ENCODE measurements at regions not wholly inside any gene's neighbourhood (a gene's known extent, or its start where the extent isn't known, plus 50 kb on each side); places are given as distances from the start of the nearest gene placed in this dataset.

DNA sequence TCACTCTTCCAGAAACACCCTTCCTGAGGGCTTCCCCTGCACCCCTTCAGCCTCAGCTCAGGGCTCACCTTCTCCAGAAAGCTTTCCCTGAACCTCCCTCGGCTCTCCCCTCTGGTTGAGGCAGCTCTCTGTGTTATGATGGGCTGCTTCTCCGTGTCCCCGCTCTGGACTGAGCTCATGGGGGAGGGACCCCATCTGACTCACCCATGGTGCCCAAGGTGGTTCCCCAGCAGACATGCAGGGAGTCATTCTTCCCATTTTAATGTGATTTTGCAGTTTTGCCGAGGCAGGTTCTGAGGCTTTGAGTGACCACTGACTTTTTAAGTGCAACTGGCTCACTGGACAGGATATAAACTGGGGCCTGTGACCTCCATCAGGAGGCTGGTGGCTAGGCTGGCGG, 495.1 kb downstream of the TBC1D22A start:
- DNase-seq (ENCODE audit: low spot score) = no peak

- DNase-seq (ENCODE audit: low spot score) = no peak
These were observed 489.5 kb downstream of the TBC1D22A start for GRCh38 chr22:47251911-47252310.

GRCh38 chr22:47250995-47251765, 488.7 kb downstream of the TBC1D22A start:
- no peak for DNase-seq (ENCODE audit: low spot score)

DNA sequence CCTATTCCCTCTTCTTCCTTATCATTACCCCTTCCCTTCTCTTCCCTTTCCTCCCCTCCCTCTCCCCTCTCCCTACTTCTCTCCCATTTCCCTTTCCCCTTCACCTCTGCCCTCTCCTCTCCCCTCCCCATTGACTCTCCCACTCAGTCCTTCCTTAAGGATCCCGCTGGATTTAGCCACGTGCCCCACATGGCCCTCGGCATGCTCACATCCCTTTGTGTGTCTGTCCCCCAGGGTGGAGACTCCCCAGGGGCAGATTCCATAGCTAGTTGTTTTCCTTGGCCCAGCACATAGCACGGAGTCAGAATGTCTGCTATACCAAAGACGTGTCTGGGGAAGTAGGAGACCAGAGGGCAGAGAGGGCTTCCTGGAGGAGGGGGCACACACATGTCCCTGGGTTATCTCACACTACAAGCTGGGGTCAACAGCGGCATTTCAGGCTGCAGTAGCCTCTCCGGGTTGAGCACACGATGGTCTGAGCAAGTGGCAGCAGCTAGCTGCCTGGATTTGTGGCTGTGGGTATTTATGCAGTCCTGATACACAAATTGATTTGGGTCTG, 487.0 kb downstream of the TBC1D22A start:
- DNase-seq (ENCODE audit: low spot score) = no peak

- no peak for DNase-seq (ENCODE audit: low spot score)
These were observed 486.5 kb downstream of the TBC1D22A start for GRCh38 chr22:47248925-47249324.

DNA sequence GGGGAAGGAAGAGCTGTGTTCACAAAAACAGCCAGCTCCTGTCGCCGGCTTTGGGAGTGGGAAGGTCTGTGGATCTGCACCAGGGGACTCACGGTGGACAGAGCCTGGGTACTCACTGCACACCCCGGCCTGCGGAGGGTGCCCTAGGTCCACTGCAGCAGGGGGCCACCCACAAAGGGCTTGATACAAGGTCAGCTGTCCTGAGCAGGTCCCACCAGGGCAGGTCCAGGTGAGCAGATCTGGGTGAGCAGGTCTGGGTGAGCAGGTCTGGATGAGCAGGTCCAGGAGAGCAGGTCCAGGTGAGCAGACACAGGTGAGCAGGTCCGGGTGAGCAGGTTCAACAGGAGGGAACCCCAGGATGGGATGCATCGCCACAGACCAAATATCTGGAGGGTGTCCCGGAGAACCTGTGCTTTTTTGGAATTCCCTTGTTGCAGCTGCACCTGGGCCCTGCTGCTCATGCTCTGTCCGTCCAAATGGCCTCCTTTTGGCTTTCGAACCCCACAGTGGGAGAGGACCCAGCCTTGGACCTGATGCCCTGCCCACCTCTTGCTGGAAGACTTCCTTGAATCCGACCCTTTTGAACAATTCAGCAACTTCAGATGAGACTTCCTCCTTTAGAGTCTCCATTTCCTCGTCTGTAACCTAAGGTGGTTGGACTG, 485.3 kb downstream of the TBC1D22A start:
- DNase-seq (ENCODE audit: low spot score) = no peak

GRCh38 chr22:47245786-47246185, 483.3 kb downstream of the TBC1D22A start:
- DNase-seq (ENCODE audit: low spot score) = no peak

DNA sequence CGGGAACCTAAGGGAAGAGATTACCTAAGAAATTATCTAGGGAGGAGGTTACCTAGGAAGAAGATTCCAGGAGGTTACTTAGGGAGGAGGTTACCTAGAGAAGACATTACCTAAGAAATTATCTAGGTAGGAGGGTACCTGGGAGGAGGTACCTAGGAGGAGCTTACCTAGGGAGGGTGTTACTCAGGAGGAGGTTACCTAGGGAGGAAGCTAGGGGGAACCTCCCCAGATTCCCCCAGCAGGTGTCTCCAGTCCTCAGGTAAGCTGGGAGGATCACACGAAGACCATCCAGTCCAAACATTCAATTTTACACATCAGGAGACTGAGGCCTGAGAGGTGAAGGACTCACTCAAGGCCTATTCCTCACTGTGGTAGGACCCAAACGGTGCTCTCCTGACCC, 482.8 kb downstream of the TBC1D22A start:
- no peak for DNase-seq (ENCODE audit: low spot score)

GRCh38 chr22:47240116-47240515, 477.7 kb downstream of the TBC1D22A start:
- DNase-seq (ENCODE audit: low spot score) = no peak

GRCh38 chr22:47239474-47239860, 477.0 kb downstream of the TBC1D22A start:
- DNase-seq (ENCODE audit: low spot score) = no peak

GRCh38 chr22:47238690-47239473, 476.4 kb downstream of the TBC1D22A start:
- no peak for DNase-seq (ENCODE audit: low spot score)

DNA sequence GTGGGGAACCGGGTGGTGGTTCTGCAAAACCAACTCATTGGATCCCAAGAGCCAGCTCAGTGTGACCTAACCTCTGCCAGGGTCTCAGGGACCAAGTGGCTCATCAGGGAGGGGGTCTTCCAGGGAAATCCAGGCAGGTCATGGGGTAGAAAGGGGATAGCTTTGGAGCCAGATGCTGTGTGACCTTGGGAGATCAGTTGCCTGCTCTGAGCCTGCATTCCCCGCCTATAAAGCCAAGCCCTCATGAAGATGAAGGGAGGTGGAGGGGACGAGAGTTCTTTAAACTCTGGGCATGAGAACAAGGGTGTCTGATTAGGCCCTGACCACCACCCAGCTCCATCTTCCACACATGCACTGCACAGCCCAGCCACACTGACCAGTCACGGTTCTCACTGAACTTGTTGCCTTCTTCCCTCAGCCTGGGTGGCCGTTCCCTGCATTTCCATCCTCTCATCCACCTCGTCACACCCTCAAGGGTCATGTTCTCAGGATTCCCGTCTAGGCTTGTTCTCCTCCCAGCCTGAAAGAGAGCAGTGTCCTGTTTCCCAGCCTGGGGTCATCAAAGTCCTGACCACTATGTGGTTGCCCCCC, 475.5 kb downstream of the TBC1D22A start:
- no peak for DNase-seq (ENCODE audit: low spot score)

DNA sequence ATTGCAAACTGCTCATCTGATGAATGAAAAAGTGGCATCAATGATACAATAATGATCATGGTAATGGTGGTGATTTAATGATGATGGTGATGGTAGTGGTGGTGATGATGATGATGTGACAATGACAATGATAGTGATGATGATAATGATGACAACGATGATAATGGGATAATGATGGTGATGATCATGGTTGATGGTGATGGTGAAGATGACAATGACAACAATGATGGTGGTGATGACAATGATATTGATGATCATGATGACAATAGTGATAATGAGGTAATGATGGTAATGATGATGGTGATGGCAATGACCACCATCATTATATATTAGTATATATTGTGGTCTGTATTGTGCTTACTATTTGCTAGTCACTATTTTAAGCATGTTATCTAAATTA, 474.3 kb downstream of the TBC1D22A start:
- DNase-seq (ENCODE audit: low spot score) = no peak

- DNase-seq (ENCODE audit: low spot score) = no peak
These were observed 473.7 kb downstream of the TBC1D22A start for GRCh38 chr22:47236161-47236560.

DNA sequence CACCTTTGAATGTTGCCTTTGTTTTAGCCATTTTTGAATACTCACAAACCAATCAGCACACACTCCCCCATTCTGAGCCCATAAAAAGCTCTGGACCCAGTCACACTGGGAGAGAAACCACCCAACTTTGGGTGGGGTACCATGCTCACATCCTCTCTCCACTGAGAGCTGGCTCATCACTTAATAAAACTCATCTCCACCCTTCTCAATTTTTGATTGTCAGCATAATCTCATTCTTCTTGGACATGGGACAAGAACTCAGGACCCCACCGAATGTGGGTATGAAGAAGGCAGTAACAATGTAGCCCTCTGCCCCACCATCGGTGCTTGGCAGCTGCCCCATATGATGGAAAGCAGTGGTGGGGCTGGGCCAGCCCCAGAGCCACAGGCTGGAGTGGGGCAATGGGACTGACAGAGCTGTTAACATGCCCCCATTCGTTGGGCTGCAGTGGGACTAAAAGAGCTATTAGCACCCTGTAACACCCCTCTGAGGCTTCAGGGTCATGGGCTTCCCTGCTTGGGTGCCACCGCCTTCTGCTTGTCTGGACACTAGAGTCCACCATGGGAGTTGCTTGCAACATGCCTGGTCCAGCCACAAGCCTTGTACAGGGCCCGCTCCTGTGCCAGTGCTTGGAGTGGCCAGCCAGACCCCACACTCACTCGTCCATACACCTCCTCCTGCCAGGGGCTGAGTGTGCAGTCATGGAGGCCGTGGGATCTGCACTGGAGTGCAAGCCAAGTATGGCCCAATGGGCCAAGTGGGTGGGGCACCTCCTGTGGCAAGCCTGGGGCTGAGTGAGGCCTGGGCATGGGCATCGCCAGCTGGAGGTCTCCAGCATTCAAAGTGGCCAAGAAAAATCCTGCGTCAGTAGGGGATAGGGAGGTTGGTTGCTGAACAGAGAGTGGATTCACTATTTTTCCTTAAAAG, 471.1 kb downstream of the TBC1D22A start:
- DNase-seq (ENCODE audit: low spot score) = no peak

GRCh38 chr22:47232753-47233152, 470.3 kb downstream of the TBC1D22A start:
- DNase-seq (ENCODE audit: low spot score) = no peak

GRCh38 chr22:47232197-47232596, 469.7 kb downstream of the TBC1D22A start:
- DNase-seq (ENCODE audit: low spot score) = no peak

DNA sequence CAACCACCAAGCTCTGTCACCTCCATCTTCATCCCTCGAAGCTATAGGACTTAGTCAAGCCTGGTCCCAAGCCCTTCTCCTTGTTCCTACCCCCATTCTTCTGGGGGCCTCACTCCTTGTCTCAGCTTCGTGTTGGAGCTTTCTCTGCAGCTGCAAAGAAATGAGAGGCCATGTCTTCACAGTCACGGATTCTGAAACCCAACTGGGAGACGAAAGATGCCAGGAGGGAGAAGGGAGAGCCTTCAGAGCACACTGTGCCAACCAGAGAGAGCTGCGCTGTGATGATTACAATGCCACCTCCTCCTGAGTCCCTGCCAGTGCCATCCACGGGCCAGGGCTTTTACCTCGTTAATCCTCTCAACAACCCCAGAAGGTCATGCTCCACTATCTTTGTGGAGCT, 469.3 kb downstream of the TBC1D22A start:
- no peak for DNase-seq (ENCODE audit: low spot score)

GRCh38 chr22:47230741-47231140, 468.3 kb downstream of the TBC1D22A start:
- no peak for DNase-seq (ENCODE audit: low spot score)

- DNase-seq (ENCODE audit: low spot score) = no peak
These were observed 467.8 kb downstream of the TBC1D22A start for GRCh38 chr22:47230251-47230650.

GRCh38 chr22:47228767-47229166, 466.3 kb downstream of the TBC1D22A start:
- no peak for DNase-seq (ENCODE audit: low spot score)

Measured in AG08396 (cell line).